Medulla oblongata (tissue), 1 donor: ENCODE measurements at regions not wholly inside any gene's neighbourhood (a gene's known extent, or its start where the extent isn't known, plus 50 kb on each side); places are given as distances from the start of the nearest gene placed in this dataset.

Source experiments
- DNase-seq: peaks from one replicate; pipeline ENCODE4 v3.0.0-alpha.2; 2015; ENCODE audit errors: extremely low spot score

- no peak for DNase-seq
Measured at GRCh38 chr3:66673293-66673692, 172.5 kb upstream of the LRIG1 start.

- no peak for DNase-seq
Measured at GRCh38 chr3:66675366-66675765, 174.5 kb upstream of the LRIG1 start.

- DNase-seq = no peak
Measured at GRCh38 chr3:66692042-66692765, 191.4 kb upstream of the LRIG1 start.

DNA sequence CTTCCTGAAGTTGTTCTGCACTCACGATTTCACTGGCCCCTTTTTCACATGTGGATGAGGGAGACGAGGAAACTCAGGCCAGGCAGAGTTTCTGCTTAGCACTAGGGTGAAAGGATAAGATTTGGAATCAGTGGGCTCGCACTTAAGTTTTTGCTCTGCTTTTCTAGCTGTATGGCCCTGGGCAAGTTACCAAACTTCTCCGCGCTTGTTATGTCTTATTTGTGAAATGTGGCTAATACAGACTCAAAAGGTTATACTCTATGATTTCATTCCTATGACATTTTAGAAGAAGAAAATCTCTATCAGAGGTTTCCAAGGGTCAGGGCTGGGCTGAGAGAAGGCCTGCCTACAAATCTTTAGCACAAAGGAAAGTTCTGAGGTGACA, 191.9 kb upstream of the LRIG1 start:
- DNase-seq = no peak

DNA sequence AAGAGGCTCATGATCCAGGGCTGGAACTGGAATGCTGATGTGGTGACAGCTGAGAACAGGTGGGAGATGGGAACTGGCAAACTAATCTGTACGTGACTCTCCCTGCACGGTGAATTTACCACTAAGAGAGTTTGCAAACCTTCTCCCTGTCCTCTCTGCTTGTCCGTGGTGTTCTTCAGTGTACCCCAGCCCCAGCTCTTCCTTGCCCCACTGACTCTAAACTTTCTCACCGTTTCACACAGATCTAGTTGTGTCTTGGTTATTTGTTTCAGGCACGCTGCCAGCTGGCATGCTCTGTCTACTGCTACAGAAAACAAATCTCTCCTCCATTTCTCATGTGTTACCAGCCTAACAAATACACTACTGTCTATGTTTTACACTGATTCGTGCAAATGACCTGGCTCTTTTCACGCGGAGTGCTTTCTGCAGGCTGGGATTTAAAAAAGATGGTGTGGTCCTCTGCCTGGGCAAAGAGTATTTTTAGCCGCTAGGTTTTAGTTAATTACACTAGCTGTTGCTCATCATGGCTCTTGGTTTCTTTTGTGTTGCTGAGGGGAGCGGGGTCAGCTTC, 192.7 kb upstream of the LRIG1 start:
- DNase-seq = peak; percentile 73

DNA sequence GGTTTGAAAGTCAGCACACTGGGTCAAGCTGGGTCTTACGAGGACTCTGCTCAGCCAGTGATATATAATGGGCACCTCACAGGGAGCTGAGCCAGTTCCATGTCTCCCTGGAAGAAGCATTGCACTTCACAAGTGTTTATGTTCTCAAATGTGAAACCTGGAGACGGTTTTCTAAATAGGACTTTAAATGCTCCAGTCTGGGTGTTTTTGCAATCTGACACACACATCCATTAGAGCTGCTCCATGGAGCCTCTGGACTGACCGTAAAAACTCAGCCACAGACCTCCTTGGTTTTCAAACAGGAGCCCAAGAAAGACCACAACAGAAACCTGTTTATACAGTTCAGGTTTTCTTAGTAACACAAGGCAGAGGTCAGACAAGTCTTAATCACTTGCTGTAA, 201.3 kb upstream of the LRIG1 start:
- no peak for DNase-seq

DNA sequence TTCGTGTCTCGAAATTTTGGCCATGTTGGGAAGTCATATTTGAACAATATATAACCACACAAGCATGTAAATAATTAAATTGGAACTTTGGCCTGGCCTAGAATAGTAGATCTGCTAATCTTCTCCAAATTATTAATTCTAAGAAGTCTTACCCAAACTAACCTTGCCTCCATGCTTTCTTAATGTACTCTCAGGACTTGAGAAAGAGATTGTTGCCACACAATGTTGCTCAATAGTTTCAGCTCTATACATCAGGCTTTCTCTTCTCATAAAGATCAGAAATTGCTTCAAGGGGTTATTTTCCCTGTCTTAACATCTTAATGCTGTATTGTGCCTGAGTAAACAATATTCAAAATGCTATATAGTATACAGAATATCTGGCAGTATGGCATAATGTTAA, 202.7 kb upstream of the LRIG1 start:
- DNase-seq = no peak

- no peak for DNase-seq
Measured at GRCh38 chr3:66705076-66705475, 204.3 kb upstream of the LRIG1 start.

- no peak for DNase-seq
Measured at GRCh38 chr3:66706890-66707289, 206.1 kb upstream of the LRIG1 start.

GRCh38 chr3:66709532-66709931, 208.7 kb upstream of the LRIG1 start:
- DNase-seq = no peak

DNA sequence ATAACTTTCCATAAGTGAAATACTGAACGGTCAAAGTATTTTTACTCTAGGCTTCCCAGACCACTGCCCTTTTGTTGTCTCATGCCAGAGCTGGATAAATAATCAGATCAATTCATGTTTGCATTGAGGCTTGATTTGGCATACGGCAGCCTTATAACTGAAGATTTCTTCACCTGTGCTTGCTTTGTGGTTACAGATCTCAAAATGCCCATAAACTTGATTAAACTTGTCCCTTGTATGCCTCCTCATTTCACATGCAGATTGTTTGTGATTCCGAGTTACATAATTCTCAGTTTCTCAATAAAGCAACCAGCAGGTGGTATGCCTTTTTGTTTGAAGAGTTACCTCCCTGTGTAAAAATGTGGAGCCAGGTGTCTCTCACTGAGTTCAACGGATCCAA, 211.4 kb upstream of the LRIG1 start:
- no peak for DNase-seq

DNA sequence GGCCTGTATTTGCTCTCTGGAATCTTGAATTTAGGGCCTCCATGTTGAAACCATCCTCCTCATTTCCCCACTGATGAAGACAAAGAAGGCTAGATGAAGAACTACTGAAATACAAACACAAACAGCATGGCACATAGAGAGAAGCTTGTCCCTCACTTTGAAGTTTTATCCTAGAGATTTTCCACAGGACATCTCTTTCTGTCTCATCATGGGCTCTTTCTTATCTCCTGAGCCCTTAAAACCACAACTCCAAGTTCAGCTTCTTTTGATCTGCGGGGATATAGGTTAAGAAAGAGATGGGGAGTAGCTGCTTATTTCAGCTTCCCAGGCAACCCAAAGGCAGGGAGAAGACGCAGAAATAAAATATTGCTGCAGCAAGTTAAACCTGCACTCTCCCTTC, 213.1 kb upstream of the LRIG1 start:
- DNase-seq = no peak

DNA sequence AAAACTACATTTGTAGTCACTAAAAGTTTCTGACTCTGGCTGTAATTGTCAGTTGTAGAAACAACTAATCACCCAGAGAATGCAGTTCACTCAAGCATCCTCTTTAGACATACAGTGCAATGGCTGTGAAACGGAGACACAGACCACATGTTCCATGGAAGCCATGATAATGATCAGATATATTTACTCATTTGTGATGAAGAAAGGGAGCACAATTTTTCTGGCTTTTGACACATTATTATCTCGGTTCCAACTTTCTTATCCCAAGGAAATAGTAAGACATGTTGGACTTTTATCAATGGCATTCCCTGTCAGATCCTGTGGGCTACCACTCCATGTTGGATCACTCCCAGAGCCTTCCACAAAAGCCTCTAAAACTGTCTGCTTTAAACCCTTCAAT, 215.0 kb upstream of the LRIG1 start:
- no peak for DNase-seq

DNA sequence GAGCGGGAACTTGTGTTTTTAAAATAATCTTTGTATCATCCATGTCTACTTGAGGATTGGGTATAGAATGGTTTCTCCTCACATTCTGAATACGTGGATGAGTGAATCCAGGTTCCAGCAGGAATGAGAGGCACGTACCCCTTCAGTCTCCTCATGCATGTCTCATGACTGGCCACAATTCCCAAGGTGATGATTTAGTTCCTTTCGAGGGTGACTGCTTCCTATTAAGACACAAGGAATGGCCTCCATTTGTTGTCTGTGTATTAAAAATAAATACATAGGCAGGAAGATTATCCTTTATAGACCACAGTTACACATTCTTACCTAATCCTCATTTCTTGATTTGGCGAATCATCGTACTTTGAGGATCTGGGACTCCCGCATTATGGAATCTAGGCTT, 217.0 kb upstream of the LRIG1 start:
- DNase-seq = no peak

- DNase-seq = no peak
Measured at GRCh38 chr3:66719796-66720356, 219.1 kb upstream of the LRIG1 start.

GRCh38 chr3:66720508-66720907, 219.7 kb upstream of the LRIG1 start:
- no peak for DNase-seq

DNA sequence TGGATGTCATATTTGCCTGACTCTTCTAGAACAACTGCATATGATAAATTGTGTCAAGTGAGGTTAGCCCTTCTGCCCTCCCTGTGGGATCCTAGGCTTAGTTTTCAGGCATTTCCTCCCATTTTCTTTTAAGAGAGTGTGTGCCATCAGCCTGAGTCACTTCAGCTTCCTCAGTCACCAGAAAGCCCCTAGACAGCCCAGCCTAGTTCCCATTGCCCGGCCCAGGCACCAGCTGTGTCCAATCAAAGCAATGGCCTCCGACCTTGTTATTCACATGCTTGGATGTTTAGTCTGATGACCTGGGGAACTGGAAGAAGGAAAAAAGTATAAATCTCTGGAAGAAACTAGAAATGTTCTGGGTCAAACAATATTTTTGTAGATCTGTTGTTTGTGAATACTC, 221.9 kb upstream of the LRIG1 start:
- no peak for DNase-seq

DNA sequence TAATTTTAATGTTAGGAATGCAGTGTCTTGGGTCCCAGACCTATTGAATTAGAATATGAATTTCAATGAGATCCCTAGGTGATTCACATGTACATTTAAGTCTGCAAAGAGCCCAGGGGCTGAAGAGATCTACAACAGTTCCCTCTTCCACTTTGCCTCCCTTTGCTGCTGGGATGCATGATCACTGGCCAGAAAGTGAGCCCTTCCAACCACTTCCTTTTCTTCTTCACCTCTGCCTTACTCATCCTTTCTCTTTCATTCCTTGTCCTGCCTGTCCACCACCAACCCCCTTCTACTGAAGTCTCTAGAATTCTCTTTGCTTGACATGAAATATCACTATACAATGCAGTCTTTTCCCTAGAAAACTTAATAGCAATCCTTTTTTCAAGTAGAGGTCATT, 222.4 kb upstream of the LRIG1 start:
- DNase-seq = no peak

- no peak for DNase-seq
Measured at GRCh38 chr3:66729687-66730393, 229.0 kb upstream of the LRIG1 start.

GRCh38 chr3:66738625-66739365, 238.0 kb upstream of the LRIG1 start:
- DNase-seq = no peak

DNA sequence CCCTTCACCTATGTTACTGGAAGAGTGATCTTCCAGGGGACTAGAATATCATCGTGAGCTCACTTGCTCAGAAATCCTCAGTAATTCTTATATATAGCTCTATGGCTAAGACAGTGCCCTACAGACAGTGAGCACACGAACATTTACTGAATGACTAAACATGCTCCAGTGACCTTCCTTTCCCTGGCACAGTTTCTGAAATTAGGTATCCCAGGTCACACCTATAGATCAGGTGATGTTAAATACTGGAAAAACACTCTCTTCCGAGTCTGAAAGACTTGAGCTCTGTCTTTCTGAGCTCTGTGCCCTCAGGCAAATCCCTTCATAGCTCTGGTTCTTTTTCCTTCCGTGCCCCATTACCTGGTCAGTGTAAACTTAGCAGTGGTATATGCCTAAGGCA, 239.4 kb upstream of the LRIG1 start:
- DNase-seq = no peak

DNA sequence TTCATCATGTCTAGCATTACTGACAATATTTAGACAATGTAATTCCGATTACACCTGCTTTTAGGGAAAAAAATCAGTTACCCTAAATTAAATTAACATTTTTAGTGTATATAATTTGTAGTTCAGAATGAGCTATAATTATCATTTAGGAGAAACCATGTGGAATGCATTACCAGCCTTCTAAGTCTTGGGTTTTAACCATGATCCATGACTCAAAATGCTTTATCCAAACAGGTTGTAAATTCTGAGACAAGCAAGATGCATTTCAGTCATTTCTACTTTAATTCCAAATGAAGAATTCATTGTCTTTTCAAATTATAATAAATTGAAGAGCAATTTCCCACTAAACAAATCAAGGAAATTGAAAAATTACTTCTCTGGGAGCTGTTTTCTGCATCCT, 243.7 kb upstream of the LRIG1 start:
- DNase-seq = no peak
